ENCODE measurements at regions not wholly inside any gene's neighbourhood (a gene's known extent, or its start where the extent isn't known, plus 50 kb on each side); places are given as distances from the start of the nearest gene placed in this dataset.

GRCh38 chr12:85509857-85510256 is 229.8 kb downstream of the ALX1 start:
- Histone ChIP-seq H3K36me3 (ENCODE audit: control insufficient read depth, insufficient read depth, low read length) (no peaks in the 10 kb centered on the region), H3K4me3 (ENCODE audit: low read depth, low read length) (no peak overlapping the region), H3K27me3 (ENCODE audit: control insufficient read depth, insufficient read depth, low read length) (no peaks in the 10 kb centered on the region)
- TF ChIP-seq CTCF (IDR thresholded peaks at IDR 0.05; ENCODE audit: insufficient read depth, low read length, severe bottlenecking) = no peak
- DNase-seq (ENCODE audit: low read depth) = no peak
- peak; percentile 66 for FAIRE-seq

DNA sequence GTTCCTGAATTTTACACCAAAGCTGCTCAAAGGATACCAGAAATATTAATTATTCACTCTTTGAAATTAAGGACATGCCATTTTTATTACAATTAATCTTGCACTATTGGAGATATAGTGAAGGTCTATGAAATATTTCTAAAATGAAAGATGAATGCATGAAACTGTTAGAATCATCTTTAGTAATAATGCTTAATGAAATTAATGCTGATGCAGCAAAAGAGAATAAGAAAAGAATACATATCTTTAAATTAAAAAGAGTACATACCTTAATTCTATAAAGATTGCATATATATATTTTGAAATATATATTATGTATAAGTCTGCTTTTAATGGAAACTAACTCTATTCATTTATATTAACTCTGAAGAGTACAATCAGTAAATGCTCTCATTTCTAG is 236.0 kb downstream of the ALX1 start:
- Histone ChIP-seq H3K4me3 (ENCODE audit: low read depth, low read length) (no peak overlapping the region), H3K27me3 (ENCODE audit: control insufficient read depth, insufficient read depth, low read length) (no peaks in the 10 kb centered on the region), H3K36me3 (ENCODE audit: control insufficient read depth, insufficient read depth, low read length) (no peaks in the 10 kb centered on the region)
- no peak for DNase-seq (ENCODE audit: low read depth)
- TF ChIP-seq CTCF (IDR thresholded peaks at IDR 0.05; ENCODE audit: insufficient read depth, low read length, severe bottlenecking) = no peak
- no peak for FAIRE-seq

DNA sequence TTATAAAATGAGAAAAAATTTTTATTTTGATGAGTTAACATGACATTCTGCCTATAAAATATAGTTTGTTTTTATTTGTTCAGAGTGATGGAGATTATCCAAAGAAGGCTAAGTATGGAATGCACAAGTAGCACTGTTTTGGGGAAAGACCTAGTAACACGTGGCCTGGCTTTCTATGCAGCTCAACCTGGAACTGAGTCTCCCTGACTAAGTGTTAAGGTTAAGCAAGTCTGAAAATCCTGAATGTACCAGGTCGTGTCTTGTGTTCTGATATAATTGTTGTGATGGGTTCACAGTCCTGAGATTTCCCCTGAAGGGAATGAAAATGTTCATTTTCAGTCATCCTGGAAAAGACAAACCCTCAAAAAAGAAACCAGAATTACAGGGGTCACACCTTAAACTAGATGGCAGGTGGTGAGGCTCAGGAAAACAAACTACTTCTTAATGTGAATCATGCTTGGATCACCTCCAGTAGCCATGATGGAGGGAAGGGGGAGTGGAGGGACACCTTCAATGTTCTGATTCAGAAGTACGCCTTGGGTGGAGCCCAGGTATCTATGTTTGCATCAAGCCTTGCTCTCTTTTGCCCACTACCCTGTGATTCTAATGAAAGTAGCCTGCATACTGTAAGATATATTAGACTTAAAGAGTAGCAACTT is 236.8 kb downstream of the ALX1 start:
- Histone ChIP-seq H3K4me3 (ENCODE audit: low read depth, low read length) (no peak overlapping the region), H3K27me3 (ENCODE audit: control insufficient read depth, insufficient read depth, low read length) (no peaks in the 10 kb centered on the region), H3K36me3 (ENCODE audit: control insufficient read depth, insufficient read depth, low read length) (no peaks in the 10 kb centered on the region)
- no peak for TF ChIP-seq CTCF (IDR thresholded peaks at IDR 0.05; ENCODE audit: insufficient read depth, low read length, severe bottlenecking)
- FAIRE-seq (no peak), DNase-seq (ENCODE audit: low read depth) (peak; percentile 75)

DNA sequence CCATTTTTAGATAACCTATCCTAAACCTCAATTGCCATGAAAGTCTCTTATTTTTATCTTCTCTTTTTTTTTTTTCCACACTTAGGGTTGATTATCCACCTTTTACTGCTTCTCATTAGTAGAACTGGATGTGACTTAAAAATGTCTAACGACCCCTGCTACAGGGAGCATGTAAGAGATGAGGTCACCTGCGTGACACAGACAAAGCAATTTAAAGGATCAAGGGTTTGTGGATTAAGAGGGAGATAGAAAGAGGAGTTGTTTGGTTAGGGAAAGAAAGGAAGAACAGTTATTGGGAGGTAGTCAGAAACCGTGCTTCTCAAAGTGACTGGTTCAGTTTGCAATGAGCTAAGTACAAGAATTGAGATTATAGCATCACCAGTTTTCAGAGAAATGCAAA is 239.1 kb downstream of the ALX1 start:
- FAIRE-seq = no peak
- H3K4me3 ChIP-seq (ENCODE audit: low read depth, low read length) = no peak overlapping the region
- H3K27me3 ChIP-seq (ENCODE audit: control insufficient read depth, insufficient read depth, low read length) = no peaks in the 10 kb centered on the region
- DNase-seq (ENCODE audit: low read depth) = no peak
- H3K36me3 ChIP-seq (ENCODE audit: control insufficient read depth, insufficient read depth, low read length) = no peaks in the 10 kb centered on the region
- no peak for TF ChIP-seq CTCF (IDR thresholded peaks at IDR 0.05; ENCODE audit: insufficient read depth, low read length, severe bottlenecking)

DNA sequence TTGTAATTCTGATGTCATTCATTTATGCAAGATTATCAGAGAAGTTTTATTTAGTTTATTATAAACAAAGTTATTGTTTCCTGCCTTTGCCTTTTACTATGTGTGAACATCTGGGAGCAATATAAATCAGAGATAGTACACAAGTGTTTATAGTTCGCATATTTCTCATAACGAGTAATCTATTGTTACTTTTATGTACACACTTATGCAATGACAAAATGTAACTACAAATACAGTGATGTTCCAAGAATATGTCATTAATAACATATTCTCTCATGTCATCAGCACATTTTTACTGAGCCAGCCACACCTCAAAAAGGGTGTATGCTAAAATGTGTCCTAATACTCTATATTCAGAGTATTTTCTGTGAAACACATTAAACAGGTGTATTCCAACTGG is 243.2 kb downstream of the ALX1 start:
- no peak for FAIRE-seq
- no peaks in the 10 kb centered on the region for H3K27me3 ChIP-seq (ENCODE audit: control insufficient read depth, insufficient read depth, low read length)
- no peak for TF ChIP-seq CTCF (IDR thresholded peaks at IDR 0.05; ENCODE audit: insufficient read depth, low read length, severe bottlenecking)
- no peak for DNase-seq (ENCODE audit: low read depth)
- H3K36me3 ChIP-seq (ENCODE audit: control insufficient read depth, insufficient read depth, low read length) = no peaks in the 10 kb centered on the region
- no peak overlapping the region for H3K4me3 ChIP-seq (ENCODE audit: low read depth, low read length)

DNA sequence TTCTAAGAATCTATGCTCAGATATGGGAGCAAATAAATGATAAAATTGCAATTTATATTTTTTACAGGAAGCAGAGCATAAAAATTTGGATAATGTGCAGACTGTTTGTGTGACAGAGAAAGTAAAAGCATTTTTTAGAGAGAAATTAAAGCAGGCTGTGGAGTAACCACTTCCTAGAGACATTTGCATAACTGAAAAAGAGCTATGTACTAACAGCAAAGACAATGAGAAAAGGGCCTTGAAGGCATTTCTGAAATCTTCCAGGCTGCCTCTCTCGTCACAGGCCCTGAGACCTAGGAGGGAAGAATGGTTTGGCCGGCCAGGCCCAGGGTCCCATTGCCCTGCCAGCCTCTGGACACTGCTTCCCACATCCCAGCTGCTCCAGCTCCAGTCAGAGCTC is 247.2 kb downstream of the ALX1 start:
- FAIRE-seq (no peak), DNase-seq (ENCODE audit: low read depth) (no peak)
- no peaks in the 10 kb centered on the region for H3K27me3 ChIP-seq (ENCODE audit: control insufficient read depth, insufficient read depth, low read length)
- H3K4me3 ChIP-seq (ENCODE audit: low read depth, low read length) = no peak overlapping the region
- TF ChIP-seq CTCF (IDR thresholded peaks at IDR 0.05; ENCODE audit: insufficient read depth, low read length, severe bottlenecking) = no peak
- no peaks in the 10 kb centered on the region for H3K36me3 ChIP-seq (ENCODE audit: control insufficient read depth, insufficient read depth, low read length)

Measured in bronchial epithelial cell (primary cell).